ENCODE measurements at regions not wholly inside any gene's neighbourhood (a gene's known extent, or its start where the extent isn't known, plus 50 kb on each side); places are given as distances from the start of the nearest gene placed in this dataset.

DNA sequence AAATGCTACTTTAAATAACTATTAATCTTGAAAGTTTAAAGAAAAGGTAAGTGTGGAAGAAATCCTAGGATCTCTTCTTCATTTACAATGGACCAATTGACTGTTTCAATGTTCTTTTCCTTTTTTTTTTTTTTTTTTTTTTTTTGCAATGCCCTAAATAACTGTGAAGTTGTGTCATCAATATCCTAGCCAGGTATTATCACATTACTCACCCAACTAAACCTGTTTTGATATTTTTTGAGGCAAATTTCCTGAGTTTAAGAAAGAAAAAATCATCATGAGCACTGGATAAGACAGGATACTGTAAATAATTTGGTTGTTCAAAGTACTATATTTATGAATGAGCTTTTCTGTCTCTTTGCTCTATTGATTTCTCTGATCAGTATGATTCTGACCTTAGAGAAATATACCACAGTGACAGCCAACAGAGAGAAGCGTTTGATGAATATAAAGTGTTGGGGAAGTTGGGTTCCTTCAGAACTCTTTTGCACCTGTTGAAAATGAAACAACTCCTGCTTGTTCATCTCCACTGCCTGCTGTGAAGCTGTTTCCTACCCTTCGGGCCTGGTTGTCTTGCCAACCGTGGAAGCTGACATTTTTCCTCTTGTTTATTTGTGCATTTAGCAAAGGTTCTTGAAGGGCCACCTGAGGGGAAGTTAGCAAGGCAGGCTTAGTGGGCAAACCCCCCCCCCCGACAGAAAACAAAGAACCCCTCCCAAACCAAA, 1220.5 kb upstream of the SLC10A2 start:
- TF ChIP-seq, protein P1, sequence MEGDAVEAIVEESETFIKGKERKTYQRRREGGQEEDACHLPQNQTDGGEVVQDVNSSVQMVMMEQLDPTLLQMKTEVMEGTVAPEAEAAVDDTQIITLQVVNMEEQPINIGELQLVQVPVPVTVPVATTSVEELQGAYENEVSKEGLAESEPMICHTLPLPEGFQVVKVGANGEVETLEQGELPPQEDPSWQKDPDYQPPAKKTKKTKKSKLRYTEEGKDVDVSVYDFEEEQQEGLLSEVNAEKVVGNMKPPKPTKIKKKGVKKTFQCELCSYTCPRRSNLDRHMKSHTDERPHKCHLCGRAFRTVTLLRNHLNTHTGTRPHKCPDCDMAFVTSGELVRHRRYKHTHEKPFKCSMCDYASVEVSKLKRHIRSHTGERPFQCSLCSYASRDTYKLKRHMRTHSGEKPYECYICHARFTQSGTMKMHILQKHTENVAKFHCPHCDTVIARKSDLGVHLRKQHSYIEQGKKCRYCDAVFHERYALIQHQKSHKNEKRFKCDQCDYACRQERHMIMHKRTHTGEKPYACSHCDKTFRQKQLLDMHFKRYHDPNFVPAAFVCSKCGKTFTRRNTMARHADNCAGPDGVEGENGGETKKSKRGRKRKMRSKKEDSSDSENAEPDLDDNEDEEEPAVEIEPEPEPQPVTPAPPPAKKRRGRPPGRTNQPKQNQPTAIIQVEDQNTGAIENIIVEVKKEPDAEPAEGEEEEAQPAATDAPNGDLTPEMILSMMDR (IDR thresholded peaks at IDR 0.05; ENCODE audit: poor library complexity) = no peak
- no peak for TF ChIP-seq EZH2 (IDR thresholded peaks at IDR 0.05; ENCODE audit: borderline replicate concordance)
- no peak for TF ChIP-seq EZH2phosphoT487 (IDR thresholded peaks at IDR 0.05; ENCODE audit: low read depth, severe bottlenecking, unreplicated experiment)
- Histone ChIP-seq H3K4me2 (no peak overlapping the region), H2AFZ (no peak overlapping the region), H3K27me3 (no peaks in the 10 kb centered on the region), H3K36me3 (replicated peaks; ENCODE audit: insufficient read depth, low read depth) (no peaks in the 10 kb centered on the region), H3K4me1 (ENCODE audit: insufficient read depth) (no peaks in the 10 kb centered on the region), H3K27ac (no peak overlapping the region), H4K20me1 (ENCODE audit: insufficient read depth, poor library complexity, severe bottlenecking) (no peaks in the 10 kb centered on the region), H3K4me3 (no peak overlapping the region), H3K9me2 (replicated peaks; ENCODE audit: insufficient read depth) (no peaks in the 10 kb centered on the region), H3K9me3 (ENCODE audit: low read depth) (no peaks in the 10 kb centered on the region), H3K79me2 (no peaks in the 10 kb centered on the region)
- 35% methylated on average over 4 of the region's 4 CpGs for WGBS (ENCODE audit: low lambda C conversion rate, missing lambda C conversion rate)
- DNase-seq (ENCODE audit: low spot score) = no peak

DNA sequence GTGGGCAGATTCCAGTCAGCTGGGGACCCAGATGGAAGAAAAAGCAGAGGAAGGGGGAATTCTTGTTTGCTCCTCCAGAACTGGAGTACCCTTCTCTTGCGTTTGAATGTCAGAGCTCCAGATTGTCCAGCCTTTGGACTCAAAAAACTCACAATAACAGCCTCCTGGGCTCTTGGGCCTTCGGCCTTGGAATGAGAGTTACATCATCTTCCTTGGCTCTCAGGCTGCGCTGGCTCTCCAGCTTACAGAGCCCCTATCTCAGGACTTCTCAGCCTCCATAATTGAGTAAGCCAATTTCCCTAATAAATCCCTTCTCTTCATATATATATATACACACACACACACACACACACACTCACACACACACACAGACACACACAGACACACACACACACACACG, 1215.7 kb upstream of the SLC10A2 start:
- H3K36me3 ChIP-seq (replicated peaks; ENCODE audit: insufficient read depth, low read depth) = no peaks in the 10 kb centered on the region
- 88% methylated on average over 4 of the region's 4 CpGs for WGBS (ENCODE audit: low lambda C conversion rate, missing lambda C conversion rate)
- no peak overlapping the region for H3K27ac ChIP-seq
- no peak overlapping the region for H2AFZ ChIP-seq
- no peaks in the 10 kb centered on the region for H3K9me3 ChIP-seq (ENCODE audit: low read depth)
- H3K4me2 ChIP-seq = no peak overlapping the region
- no peak for TF ChIP-seq EZH2phosphoT487 (IDR thresholded peaks at IDR 0.05; ENCODE audit: low read depth, severe bottlenecking, unreplicated experiment)
- no peak for TF ChIP-seq EZH2 (IDR thresholded peaks at IDR 0.05; ENCODE audit: borderline replicate concordance)
- TF ChIP-seq, protein P1 (IDR thresholded peaks at IDR 0.05; ENCODE audit: poor library complexity) = no peak
- no peak for DNase-seq (ENCODE audit: low spot score)
- no peak overlapping the region for H3K4me3 ChIP-seq
- no peaks in the 10 kb centered on the region for H3K27me3 ChIP-seq
- H3K4me1 ChIP-seq (ENCODE audit: insufficient read depth) = no peaks in the 10 kb centered on the region
- H4K20me1 ChIP-seq (ENCODE audit: insufficient read depth, poor library complexity, severe bottlenecking) = no peaks in the 10 kb centered on the region
- no peaks in the 10 kb centered on the region for H3K9me2 ChIP-seq (replicated peaks; ENCODE audit: insufficient read depth)
- H3K79me2 ChIP-seq = no peaks in the 10 kb centered on the region

DNA sequence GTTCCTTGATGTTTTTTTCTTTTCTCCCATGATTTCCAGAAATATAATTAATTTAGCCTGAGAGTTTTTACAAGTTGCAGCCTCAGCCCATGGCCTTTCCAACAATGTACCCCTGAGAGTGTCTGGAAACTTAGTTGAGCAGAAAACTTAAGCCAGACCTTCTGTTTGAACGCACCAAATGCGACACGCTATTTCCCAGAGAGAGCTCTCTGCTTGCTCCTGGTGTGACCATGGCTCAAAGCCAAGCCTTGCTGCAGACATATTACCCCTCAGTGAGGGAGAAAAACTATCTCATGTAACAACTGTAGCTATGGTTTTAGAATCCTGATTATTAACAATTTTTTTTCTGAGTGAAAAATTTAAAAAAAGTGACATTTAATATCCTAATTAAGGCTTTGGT, 1204.5 kb upstream of the SLC10A2 start:
- Histone ChIP-seq H3K27me3 (no peaks in the 10 kb centered on the region), H3K27ac (no peak overlapping the region)
- 91% methylated on average over 3 of the region's 3 CpGs for WGBS (ENCODE audit: low lambda C conversion rate, missing lambda C conversion rate)

DNA sequence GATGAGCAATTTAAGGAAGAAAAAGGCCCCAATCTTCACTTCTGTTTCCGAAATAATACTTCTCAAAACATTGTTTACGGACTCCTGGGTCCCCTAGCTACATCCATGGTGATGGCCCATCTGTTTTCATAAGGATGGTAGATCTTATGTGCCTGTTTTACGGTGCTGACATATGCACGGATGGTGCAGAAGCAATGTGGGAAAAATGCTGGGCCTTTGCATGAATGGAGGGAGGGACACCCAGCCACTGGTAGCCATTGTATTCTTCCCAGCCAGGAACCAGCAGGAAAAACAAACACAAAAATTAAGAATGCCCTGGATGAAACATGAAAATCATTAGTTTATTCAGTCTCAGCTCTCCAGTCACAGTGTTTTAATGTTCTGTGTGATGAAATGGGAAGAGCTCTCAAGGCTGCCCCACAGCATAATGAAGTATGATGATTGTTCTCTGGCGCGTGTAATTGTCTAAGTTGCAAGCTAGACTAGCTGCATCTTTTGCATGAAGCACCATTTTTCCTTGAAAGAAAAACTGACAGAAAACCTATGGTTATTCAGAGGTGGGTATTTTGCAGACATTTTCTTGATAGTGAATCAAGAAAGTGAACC, 1201.1 kb upstream of the SLC10A2 start:
- H4K20me1 ChIP-seq (ENCODE audit: insufficient read depth, poor library complexity, severe bottlenecking) = no peaks in the 10 kb centered on the region
- 92% methylated on average over 6 of the region's 6 CpGs for WGBS (ENCODE audit: low lambda C conversion rate, missing lambda C conversion rate)
- H3K36me3 ChIP-seq (replicated peaks; ENCODE audit: insufficient read depth, low read depth) = no peaks in the 10 kb centered on the region
- H3K4me2 ChIP-seq = no peak overlapping the region
- no peaks in the 10 kb centered on the region for H3K79me2 ChIP-seq
- H3K27ac ChIP-seq = no peak overlapping the region
- no peak for DNase-seq (ENCODE audit: low spot score)
- no peak overlapping the region for H3K4me3 ChIP-seq
- H3K9me3 ChIP-seq (ENCODE audit: low read depth) = no peaks in the 10 kb centered on the region
- no peaks in the 10 kb centered on the region for H3K9me2 ChIP-seq (replicated peaks; ENCODE audit: insufficient read depth)
- H2AFZ ChIP-seq = no peak overlapping the region
- H3K4me1 ChIP-seq (ENCODE audit: insufficient read depth) = no peaks in the 10 kb centered on the region
- no peaks in the 10 kb centered on the region for H3K27me3 ChIP-seq
- TF ChIP-seq EZH2 (IDR thresholded peaks at IDR 0.05; ENCODE audit: borderline replicate concordance) (no peak), EZH2phosphoT487 (IDR thresholded peaks at IDR 0.05; ENCODE audit: low read depth, severe bottlenecking, unreplicated experiment) (no peak)
- TF ChIP-seq, protein P1 (IDR thresholded peaks at IDR 0.05; ENCODE audit: poor library complexity) = no peak

More for the DNA sequence above, 1204.5 kb upstream of the SLC10A2 start:
- Histone ChIP-seq H3K36me3 (replicated peaks; ENCODE audit: insufficient read depth, low read depth) (no peaks in the 10 kb centered on the region), H3K4me1 (ENCODE audit: insufficient read depth) (no peaks in the 10 kb centered on the region), H3K9me2 (replicated peaks; ENCODE audit: insufficient read depth) (no peaks in the 10 kb centered on the region), H3K4me3 (no peak overlapping the region), H3K4me2 (no peak overlapping the region), H3K79me2 (no peaks in the 10 kb centered on the region), H3K9me3 (ENCODE audit: low read depth) (no peaks in the 10 kb centered on the region), H4K20me1 (ENCODE audit: insufficient read depth, poor library complexity, severe bottlenecking) (no peaks in the 10 kb centered on the region), H2AFZ (no peak overlapping the region)
- no peak for TF ChIP-seq EZH2 (IDR thresholded peaks at IDR 0.05; ENCODE audit: borderline replicate concordance)
- DNase-seq (ENCODE audit: low spot score) = no peak

All from hepatocyte (in vitro differentiated cells).